Activated naive CD4-positive, alpha-beta T cell treated with anti-CD3 and anti-CD28 coated beads, Interleukin-2, amount 10 ng/mL, durations not matched to agents 7 days and 5 days (primary cell): ENCODE measurements at regions not wholly inside any gene's neighbourhood (a gene's known extent, or its start where the extent isn't known, plus 50 kb on each side); places are given as distances from the start of the nearest gene placed in this dataset.
A peak's percentile ranks its signal among the peaks of the same experiment; 100 is the strongest.
"Not testable (repeated sequence)": the region's sequence is repeated elsewhere in the genome, so short reads cannot be mapped to it uniquely, and the experiment has no call there.

Experiments used
- CTCF ChIA-PET: fragments of 350-600 bp; sonication (Branson Sonifier 250); formaldehyde crosslinking; loops from one replicate; lab custom pipeline; 2021; ENCODE audit warnings: antibody characterized with exemption; lab: Charles Lee
- DNase-seq: peaks from one replicate; pipeline ENCODE4 v3.0.0-alpha.2; 2020
- H3K27ac Mint-ChIP-seq: one replicate; pipeline ENCODE4 v1.8.0; 2021; ENCODE audit warnings: mild to moderate bottlenecking, moderate library complexity, mixed read lengths
- H3K27me3 Mint-ChIP-seq: one replicate; pipeline ENCODE4 v1.8.0; 2021; ENCODE audit warnings: mild to moderate bottlenecking, mixed read lengths
- H3K36me3 Mint-ChIP-seq: one replicate; pipeline ENCODE4 v1.8.0; 2021; ENCODE audit warnings: mixed read lengths
- H3K4me1 Mint-ChIP-seq: one replicate; pipeline ENCODE4 v1.8.0; 2021; ENCODE audit warnings: mixed read lengths
- H3K4me3 Mint-ChIP-seq: one replicate; pipeline ENCODE4 v1.8.0; 2021; ENCODE audit warnings: mild to moderate bottlenecking, moderate library complexity, mixed read lengths
- H3K9me3 Mint-ChIP-seq: one replicate; pipeline ENCODE4 v1.8.0; 2021; ENCODE audit warnings: mixed read lengths

- Mint-ChIP-seq H3K9me3 (no peaks in the 10 kb centered on the region), H3K36me3 (no peaks in the 10 kb centered on the region), H3K27ac (no peak overlapping the region), H3K4me3 (no peak overlapping the region), H3K4me1 (no peaks in the 10 kb centered on the region), H3K27me3 (no peaks in the 10 kb centered on the region)
- no peak for DNase-seq
- CTCF ChIA-PET = no interaction called here
Observed at GRCh38 chr2:180553094-180553715, 427.2 kb upstream of the UBE2E3 start.

GRCh38 chr2:180542511-180542910, 437.9 kb upstream of the UBE2E3 start:
- Mint-ChIP-seq H3K4me3 (no peak overlapping the region), H3K36me3 (no peaks in the 10 kb centered on the region), H3K27ac (no peak overlapping the region), H3K27me3 (peaks cover 3% of the 10 kb centered on the region), H3K9me3 (no peaks in the 10 kb centered on the region), H3K4me1 (no peaks in the 10 kb centered on the region)
- no peak for DNase-seq
- CTCF ChIA-PET = no interaction called here

- no peak for DNase-seq
- Mint-ChIP-seq H3K4me3 (no peak overlapping the region), H3K27ac (no peak overlapping the region), H3K4me1 (no peaks in the 10 kb centered on the region), H3K27me3 (no peaks in the 10 kb centered on the region), H3K9me3 (no peaks in the 10 kb centered on the region), H3K36me3 (no peaks in the 10 kb centered on the region)
- CTCF ChIA-PET = no interaction called here
Observed at GRCh38 chr2:180540761-180541160, 439.6 kb upstream of the UBE2E3 start.

- no peaks in the 10 kb centered on the region for H3K27me3 Mint-ChIP-seq
- CTCF ChIA-PET = no interaction called here
- DNase-seq = no peak
- H3K9me3 Mint-ChIP-seq = no peaks in the 10 kb centered on the region
- H3K4me3 Mint-ChIP-seq = no peak overlapping the region
- H3K4me1 Mint-ChIP-seq = no peaks in the 10 kb centered on the region
- no peaks in the 10 kb centered on the region for H3K36me3 Mint-ChIP-seq
- H3K27ac Mint-ChIP-seq = no peak overlapping the region
Observed at GRCh38 chr2:180539541-180539940, 440.9 kb upstream of the UBE2E3 start.

GRCh38 chr2:180535289-180535688, 445.1 kb upstream of the UBE2E3 start:
- Mint-ChIP-seq H3K27ac (no peak overlapping the region), H3K27me3 (no peaks in the 10 kb centered on the region), H3K36me3 (no peaks in the 10 kb centered on the region), H3K4me1 (no peaks in the 10 kb centered on the region), H3K9me3 (no peaks in the 10 kb centered on the region), H3K4me3 (no peak overlapping the region)
- CTCF ChIA-PET = no interaction called here
- no peak for DNase-seq

GRCh38 chr2:180531787-180532186, 448.6 kb upstream of the UBE2E3 start:
- CTCF ChIA-PET = not testable (repeated sequence)

GRCh38 chr2:180524499-180524898, 455.9 kb upstream of the UBE2E3 start:
- H3K9me3 Mint-ChIP-seq = no peaks in the 10 kb centered on the region

More at GRCh38 chr2:180531787-180532186, 448.6 kb upstream of the UBE2E3 start:
- H3K4me1 Mint-ChIP-seq, H3K4me3 Mint-ChIP-seq, H3K9me3 Mint-ChIP-seq, H3K27me3 Mint-ChIP-seq, DNase-seq, H3K36me3 Mint-ChIP-seq, H3K27ac Mint-ChIP-seq: not testable (repeated sequence)

DNA sequence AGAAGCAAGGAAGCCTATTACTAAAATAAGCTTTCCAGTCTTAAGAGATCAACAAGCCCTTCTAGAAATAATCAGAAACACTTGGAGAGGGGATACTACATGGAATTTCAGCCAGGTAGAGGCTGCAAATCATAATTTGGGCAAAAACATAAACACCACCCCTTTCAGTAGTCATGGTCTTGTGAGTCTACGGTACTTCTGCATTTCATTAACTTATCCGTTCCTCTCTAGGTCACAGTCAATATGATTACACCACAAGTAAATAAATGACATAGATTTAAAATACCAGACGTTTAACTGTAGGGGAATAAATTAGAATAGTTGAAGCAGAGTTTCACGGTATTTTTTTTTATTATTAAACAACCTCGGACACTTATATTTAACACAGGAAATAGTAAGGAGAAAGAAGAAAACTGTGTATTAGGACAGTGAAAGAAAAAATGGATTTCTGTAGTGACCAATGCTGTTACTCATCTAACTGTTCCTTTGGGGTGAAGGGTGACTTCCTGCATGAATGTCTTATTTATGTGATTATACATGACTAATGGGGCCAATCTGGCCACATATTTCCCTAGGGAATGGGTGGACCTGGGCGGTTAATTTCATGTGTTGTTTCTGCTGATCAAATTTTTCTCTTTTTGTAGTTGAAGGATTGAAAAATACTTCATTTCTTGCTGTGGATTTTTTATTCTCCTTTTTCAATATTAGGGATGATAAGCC, 456.6 kb upstream of the UBE2E3 start:
- Mint-ChIP-seq H3K36me3 (no peaks in the 10 kb centered on the region), H3K4me1 (no peaks in the 10 kb centered on the region), H3K9me3 (no peaks in the 10 kb centered on the region), H3K27ac (no peak overlapping the region), H3K4me3 (no peak overlapping the region), H3K27me3 (no peaks in the 10 kb centered on the region)
- CTCF ChIA-PET = no interaction called here
- no peak for DNase-seq

More at GRCh38 chr2:180524499-180524898, 455.9 kb upstream of the UBE2E3 start:
- Mint-ChIP-seq H3K4me1 (no peaks in the 10 kb centered on the region), H3K27me3 (no peaks in the 10 kb centered on the region), H3K4me3 (no peak overlapping the region), H3K36me3 (no peaks in the 10 kb centered on the region), H3K27ac (no peak overlapping the region)
- no peak for DNase-seq
- CTCF ChIA-PET = no interaction called here

DNA sequence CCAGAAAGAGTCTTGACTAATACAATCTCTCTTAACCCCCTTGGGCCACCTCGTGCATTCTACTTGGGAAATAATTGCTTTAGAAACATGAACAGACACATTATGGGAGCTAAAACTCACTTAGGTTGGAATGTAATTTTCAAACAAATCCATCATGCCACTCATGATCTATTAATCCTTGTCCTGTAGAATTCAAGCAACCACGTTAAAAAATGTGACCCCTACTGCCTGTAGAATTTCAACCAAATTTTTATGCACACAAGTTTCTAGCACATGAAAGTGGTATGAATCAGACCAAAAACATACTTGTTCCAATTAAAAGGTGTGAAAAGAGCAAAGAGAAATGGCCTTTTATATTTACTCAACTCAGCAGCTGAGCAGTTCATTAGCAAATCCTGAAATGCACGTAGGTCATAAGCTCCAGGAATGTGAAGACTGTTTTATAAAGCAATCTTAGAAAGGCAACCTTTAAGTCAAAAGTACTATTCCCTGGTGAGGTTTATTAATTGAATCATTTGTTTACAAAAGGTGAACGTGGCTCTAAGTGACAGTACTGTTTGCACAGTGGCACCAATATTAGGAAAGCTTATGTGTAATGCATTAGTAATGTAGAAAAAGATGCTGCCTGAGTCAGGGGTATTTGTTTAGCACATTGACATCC, 459.4 kb upstream of the UBE2E3 start:
- no peaks in the 10 kb centered on the region for H3K27me3 Mint-ChIP-seq
- DNase-seq = no peak
- H3K27ac Mint-ChIP-seq = no peak overlapping the region
- no peaks in the 10 kb centered on the region for H3K9me3 Mint-ChIP-seq
- CTCF ChIA-PET = no interaction called here
- H3K4me1 Mint-ChIP-seq = no peaks in the 10 kb centered on the region
- no peaks in the 10 kb centered on the region for H3K36me3 Mint-ChIP-seq
- H3K4me3 Mint-ChIP-seq = no peak overlapping the region

DNA sequence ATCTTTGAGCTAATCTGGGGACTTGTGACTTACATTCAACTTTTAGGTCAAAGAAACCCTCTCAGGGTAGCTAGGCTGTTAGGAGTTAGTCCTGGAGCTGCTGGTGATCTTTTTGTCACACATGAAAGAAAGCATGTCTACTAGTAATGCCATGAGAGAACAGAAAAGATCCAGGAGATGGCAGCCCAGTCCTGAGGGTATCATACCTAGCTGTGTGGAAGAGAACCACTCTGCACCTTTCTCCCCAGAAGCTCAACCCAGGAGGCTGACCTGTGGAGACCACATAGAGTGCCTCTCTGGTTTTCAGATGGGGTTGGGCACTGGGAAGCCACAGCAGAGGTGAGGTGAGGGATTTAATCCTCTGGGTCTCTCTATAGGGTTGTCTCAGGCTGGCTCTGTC, 460.2 kb upstream of the UBE2E3 start:
- H3K36me3 Mint-ChIP-seq = no peaks in the 10 kb centered on the region
- H3K27me3 Mint-ChIP-seq = no peaks in the 10 kb centered on the region
- no peaks in the 10 kb centered on the region for H3K9me3 Mint-ChIP-seq
- CTCF ChIA-PET = no interaction called here
- peak; percentile 20 for DNase-seq
- H3K4me3 Mint-ChIP-seq = no peak overlapping the region
- H3K4me1 Mint-ChIP-seq = no peaks in the 10 kb centered on the region
- H3K27ac Mint-ChIP-seq = no peak overlapping the region

DNA sequence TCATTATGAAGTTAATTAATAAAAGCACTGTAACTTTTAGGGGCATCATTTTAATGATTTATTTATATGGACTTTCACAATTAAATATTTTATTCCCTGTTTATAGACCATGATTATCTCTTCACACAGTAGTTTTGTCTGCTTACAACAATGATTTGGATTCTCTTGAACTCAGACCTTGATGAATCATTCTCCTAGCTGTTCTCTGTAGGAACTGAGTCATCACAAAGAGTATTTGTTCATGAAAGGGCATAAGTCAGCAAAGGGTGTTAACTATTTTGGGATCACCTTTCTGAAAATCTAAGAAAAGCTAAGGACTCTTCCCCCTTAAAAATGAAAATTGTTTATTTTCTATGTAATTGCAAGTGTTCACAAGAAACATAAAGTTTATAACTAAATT, 461.1 kb upstream of the UBE2E3 start:
- H3K27ac Mint-ChIP-seq = no peak overlapping the region
- DNase-seq = no peak

GRCh38 chr2:180516232-180516631, 464.2 kb upstream of the UBE2E3 start:
- no peaks in the 10 kb centered on the region for H3K36me3 Mint-ChIP-seq
- DNase-seq = no peak
- H3K4me3 Mint-ChIP-seq = no peak overlapping the region
- no peak overlapping the region for H3K27ac Mint-ChIP-seq
- CTCF ChIA-PET = no interaction called here
- H3K4me1 Mint-ChIP-seq = no peaks in the 10 kb centered on the region
- no peaks in the 10 kb centered on the region for H3K9me3 Mint-ChIP-seq
- H3K27me3 Mint-ChIP-seq = no peaks in the 10 kb centered on the region

More for the DNA sequence above, 461.1 kb upstream of the UBE2E3 start:
- Mint-ChIP-seq H3K4me3 (no peak overlapping the region), H3K27me3 (no peaks in the 10 kb centered on the region), H3K36me3 (no peaks in the 10 kb centered on the region), H3K4me1 (no peaks in the 10 kb centered on the region), H3K9me3 (no peaks in the 10 kb centered on the region)
- CTCF ChIA-PET = no interaction called here

DNA sequence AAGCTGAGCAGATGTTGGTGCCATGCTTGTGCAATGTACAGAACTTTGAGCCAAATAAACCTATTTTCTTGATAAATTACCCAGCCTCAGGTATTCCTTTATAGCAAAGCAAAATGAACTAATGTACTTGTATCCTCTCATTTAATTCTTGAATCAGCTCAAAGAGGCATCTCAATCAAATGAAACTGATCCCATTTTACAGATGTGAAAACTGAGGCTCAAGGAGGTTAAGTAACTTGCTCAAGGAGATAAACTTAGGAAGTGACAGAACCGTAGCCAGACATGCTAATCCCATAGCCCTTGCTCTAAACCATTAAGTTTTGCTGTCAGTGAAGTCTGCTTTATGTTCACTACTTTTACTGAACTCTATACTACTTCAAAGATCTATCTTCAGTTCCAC, 467.0 kb upstream of the UBE2E3 start:
- H3K36me3 Mint-ChIP-seq = no peaks in the 10 kb centered on the region
- H3K4me1 Mint-ChIP-seq = no peaks in the 10 kb centered on the region
- no peaks in the 10 kb centered on the region for H3K27me3 Mint-ChIP-seq
- no peaks in the 10 kb centered on the region for H3K9me3 Mint-ChIP-seq
- DNase-seq = no peak
- no peak overlapping the region for H3K4me3 Mint-ChIP-seq
- CTCF ChIA-PET = no interaction called here
- no peak overlapping the region for H3K27ac Mint-ChIP-seq

DNA sequence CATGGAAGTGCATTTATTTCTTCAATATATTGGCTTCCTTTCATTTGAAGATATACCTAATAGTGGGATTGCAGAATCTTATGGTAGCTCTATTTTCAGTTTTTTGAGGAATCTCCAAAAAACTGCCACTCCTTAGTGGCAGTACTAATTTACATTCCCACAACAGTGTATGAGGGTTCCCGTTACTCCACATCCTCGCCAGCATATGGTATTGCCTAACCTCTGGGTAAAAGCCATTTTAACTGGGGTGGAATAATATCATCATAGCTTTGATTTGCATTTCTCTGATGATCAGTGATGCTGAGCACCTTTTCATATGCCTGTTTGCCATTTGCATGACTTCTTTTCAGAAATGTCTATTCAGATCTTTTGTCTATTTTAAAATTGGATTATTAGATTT, 471.9 kb upstream of the UBE2E3 start:
- H3K4me1 Mint-ChIP-seq = no peaks in the 10 kb centered on the region
- no peaks in the 10 kb centered on the region for H3K36me3 Mint-ChIP-seq
- CTCF ChIA-PET = no interaction called here
- no peak for DNase-seq
- no peak overlapping the region for H3K27ac Mint-ChIP-seq
- H3K4me3 Mint-ChIP-seq = no peak overlapping the region
- H3K9me3 Mint-ChIP-seq = no peaks in the 10 kb centered on the region
- H3K27me3 Mint-ChIP-seq = no peaks in the 10 kb centered on the region

DNA sequence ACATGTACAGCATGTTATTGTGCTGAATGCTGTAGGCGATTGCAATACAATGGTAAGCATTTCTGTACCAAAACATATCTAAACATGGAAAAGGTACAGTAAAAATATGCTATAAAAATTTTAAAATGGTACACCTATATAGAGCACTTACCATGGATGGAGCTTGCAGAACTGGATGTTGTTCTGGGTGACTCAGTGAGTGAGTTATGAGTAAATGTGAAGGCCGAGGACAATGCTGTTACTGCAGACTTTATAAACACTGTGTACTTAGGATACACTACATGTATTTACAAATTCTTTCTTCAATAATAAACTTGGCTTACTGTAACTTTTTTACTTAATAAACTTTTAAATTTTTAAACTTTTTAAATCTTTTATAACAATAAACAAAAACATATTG, 473.4 kb upstream of the UBE2E3 start:
- Mint-ChIP-seq H3K27ac (no peak overlapping the region), H3K4me1 (no peaks in the 10 kb centered on the region), H3K36me3 (no peaks in the 10 kb centered on the region)

More for the DNA sequence above, 473.4 kb upstream of the UBE2E3 start:
- DNase-seq = no peak
- CTCF ChIA-PET = no interaction called here
- no peaks in the 10 kb centered on the region for H3K27me3 Mint-ChIP-seq
- H3K4me3 Mint-ChIP-seq = no peak overlapping the region
- H3K9me3 Mint-ChIP-seq = no peaks in the 10 kb centered on the region
